ENCODE measurements at regions not wholly inside any gene's neighbourhood (a gene's known extent, or its start where the extent isn't known, plus 50 kb on each side); places are given as distances from the start of the nearest gene placed in this dataset.
"Not testable (repeated sequence)": the region's sequence is repeated elsewhere in the genome, so short reads cannot be mapped to it uniquely, and the experiment has no call there.

DNA sequence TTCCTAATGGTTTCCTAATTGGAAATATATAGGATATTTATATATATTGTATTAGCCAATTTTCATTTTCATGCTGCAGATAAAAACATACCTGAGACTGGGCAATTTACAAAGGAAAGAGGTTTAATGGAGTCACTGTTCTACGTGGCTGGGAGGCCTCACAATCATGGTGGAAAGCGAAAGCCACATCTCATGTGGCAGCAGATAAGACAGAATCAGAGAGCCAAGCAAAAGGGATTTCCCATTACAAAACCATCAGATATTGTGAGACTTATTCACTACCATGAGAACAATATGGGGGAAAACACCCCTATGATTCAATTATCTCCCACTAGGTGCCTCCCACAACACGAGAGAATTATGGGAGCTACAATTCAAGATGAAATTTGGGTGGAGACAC lies 242.5 kb upstream of the NETO1 start:
- ChIA-PET POLR2A (ENCODE audit: low non-redundant PET) (no interaction called here), CTCF (no interaction called here)
- DNase-seq (ENCODE audit: low spot score): no peak
- TF ChIP-seq, protein P1, sequence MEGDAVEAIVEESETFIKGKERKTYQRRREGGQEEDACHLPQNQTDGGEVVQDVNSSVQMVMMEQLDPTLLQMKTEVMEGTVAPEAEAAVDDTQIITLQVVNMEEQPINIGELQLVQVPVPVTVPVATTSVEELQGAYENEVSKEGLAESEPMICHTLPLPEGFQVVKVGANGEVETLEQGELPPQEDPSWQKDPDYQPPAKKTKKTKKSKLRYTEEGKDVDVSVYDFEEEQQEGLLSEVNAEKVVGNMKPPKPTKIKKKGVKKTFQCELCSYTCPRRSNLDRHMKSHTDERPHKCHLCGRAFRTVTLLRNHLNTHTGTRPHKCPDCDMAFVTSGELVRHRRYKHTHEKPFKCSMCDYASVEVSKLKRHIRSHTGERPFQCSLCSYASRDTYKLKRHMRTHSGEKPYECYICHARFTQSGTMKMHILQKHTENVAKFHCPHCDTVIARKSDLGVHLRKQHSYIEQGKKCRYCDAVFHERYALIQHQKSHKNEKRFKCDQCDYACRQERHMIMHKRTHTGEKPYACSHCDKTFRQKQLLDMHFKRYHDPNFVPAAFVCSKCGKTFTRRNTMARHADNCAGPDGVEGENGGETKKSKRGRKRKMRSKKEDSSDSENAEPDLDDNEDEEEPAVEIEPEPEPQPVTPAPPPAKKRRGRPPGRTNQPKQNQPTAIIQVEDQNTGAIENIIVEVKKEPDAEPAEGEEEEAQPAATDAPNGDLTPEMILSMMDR (conservative IDR thresholded peaks at IDR 0.05; ENCODE audit: low read depth): no peak
- H3K27ac ChIP-seq: no peak overlapping the region

DNA sequence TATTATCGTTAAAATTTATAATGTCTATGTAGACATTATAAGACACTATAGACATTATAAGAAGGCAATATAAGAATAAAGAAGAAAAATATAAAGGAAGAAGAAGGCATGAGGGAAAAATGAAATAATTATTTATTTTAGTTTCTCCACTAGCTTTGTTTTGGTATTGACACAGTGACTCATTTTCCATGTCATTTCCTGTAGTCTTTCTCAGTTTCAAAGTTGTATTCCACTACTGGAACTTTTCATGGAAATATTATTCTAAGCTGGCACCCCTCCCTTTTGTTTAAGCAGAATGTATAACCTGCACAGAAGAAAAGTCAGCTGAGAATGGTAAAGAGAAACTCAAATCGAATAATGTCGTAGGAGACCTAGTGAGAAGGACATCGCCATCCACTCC lies 234.2 kb upstream of the NETO1 start:
- TF ChIP-seq, protein P1 (conservative IDR thresholded peaks at IDR 0.05; ENCODE audit: low read depth): no peak
- CTCF ChIA-PET: no interaction called here
- POLR2A ChIA-PET (ENCODE audit: low non-redundant PET): no interaction called here
- H3K27ac ChIP-seq: no peak overlapping the region
- DNase-seq (ENCODE audit: low spot score): peak; percentile 2

DNA sequence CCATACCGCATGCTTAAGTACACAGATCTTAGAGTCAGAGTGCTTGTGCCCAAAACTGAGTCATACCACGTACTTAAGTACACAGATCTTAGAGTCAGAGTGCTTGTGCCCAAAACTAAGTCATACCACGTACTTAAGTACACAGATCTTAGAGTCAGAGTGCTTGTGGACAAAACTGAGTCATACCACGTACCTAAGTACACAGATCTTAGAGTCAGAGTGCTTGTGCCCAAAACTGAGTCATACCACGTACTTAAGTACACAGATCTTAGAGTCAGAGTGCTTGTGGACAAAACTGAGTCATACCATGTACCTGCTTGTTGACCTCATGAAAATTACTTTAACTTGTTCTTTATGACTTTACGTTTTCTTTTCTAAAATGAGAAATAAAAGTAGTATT lies 233.7 kb upstream of the NETO1 start:
- H3K27ac ChIP-seq; DNase-seq (ENCODE audit: low spot score); CTCF ChIA-PET; POLR2A ChIA-PET (ENCODE audit: low non-redundant PET): not testable (repeated sequence)

DNA sequence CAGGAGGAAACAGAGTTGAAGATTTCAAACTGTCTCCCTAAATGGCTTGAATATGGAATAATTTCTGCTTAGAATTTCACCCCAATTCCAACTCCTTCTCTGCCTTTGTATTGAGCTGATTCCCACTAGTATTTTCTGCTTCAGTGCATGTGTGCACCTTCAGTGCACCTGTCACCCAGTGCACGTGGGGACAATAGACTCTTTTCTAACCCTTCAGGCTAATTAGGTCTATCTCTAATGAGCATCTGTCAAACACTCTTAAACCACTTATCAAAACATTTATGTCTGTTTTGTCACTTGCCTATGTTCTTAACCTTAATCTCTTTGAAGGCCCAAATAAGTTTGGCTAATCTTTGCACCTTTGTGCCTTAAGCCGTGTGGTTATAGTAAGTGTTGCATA lies 232.0 kb upstream of the NETO1 start:
- DNase-seq (ENCODE audit: low spot score): no peak
- no peak overlapping the region for H3K27ac ChIP-seq
- ChIA-PET CTCF (no interaction called here), POLR2A (ENCODE audit: low non-redundant PET) (no interaction called here)
- TF ChIP-seq, protein P1 (conservative IDR thresholded peaks at IDR 0.05; ENCODE audit: low read depth): no peak

DNA sequence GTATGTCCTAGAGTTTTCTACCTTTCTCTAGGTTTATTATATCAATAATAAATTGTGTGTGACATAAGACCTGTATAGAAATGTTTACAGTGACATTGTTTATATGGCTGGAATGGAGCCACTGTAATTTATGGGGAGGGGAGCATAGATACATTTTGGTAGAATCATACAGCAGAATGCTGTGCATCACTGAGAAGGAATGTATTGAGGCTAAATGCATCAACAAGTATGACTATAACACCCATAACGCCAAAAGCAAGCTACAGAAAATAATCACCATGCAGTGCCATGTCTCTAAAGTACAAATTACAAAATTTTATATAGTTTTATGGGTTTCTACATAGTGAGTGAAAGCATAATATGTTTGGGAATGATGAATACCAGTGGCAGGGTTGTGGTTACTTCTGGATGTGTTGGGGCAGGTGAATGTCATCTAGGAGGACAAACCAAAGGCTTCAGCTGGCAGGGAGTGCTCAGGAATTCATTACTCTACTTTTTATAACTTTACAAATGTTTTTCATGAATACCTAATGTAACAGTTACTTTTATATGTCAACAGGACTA lies 226.0 kb upstream of the NETO1 start:
- DNase-seq (ENCODE audit: low spot score): no peak
- ChIA-PET POLR2A (ENCODE audit: low non-redundant PET) (no interaction called here), CTCF (no interaction called here)
- no peak overlapping the region for H3K27ac ChIP-seq
- TF ChIP-seq, protein P1 (conservative IDR thresholded peaks at IDR 0.05; ENCODE audit: low read depth): no peak

DNA sequence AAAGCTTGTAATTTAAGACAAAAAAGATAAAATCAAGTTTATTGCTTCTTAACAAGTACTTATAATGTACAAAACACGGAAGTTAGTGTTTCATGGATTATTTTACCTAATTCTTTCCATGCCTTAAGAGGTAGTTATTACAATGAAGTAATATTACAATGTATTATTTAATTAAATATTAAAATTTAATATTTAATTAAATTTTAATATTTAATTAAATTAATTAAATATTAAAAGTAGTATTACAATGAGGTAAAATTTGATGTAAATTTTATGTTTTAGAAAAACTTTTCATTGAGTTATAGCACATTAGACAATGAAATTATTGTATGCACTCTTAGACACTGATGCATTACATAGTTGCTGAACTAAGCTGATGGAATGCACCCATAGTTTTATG lies 220.7 kb upstream of the NETO1 start:
- no peak overlapping the region for H3K27ac ChIP-seq
- ChIA-PET CTCF (no interaction called here), POLR2A (ENCODE audit: low non-redundant PET) (no interaction called here)
- DNase-seq (ENCODE audit: low spot score): no peak
- TF ChIP-seq, protein P1 (conservative IDR thresholded peaks at IDR 0.05; ENCODE audit: low read depth): no peak

DNA sequence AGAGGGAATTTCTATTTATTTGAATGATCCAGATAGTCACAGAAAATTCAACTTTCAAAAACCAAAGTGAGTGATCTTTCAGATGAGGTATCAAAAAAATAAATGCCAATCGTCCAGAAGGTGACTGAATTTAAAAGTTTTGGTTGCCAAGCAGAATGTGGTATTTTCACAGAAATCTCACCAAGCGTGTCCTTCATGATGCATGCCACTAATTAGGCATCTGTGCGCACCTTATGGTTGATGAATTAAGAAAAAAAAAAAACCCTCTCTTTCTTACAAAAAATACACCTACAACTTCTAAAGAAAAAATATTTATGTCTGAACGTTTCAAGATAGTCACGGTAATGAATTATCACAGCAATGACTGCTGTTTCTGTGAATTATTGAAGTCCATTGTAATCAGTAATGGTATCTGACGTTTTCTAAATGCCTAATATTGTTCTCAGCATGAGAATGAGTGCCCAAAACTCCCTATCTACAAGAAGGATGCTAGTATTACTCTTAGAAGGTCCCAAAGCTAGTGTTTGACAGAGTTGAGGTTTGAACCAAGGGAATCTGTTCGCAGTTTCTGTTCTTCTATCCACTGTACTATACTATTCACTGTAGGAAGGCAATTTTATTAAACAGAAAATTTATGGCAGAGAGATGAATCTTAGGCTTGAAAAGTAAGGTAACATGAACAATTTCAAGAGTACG lies 219.6 kb upstream of the NETO1 start:
- DNase-seq (ENCODE audit: low spot score): no peak
- CTCF ChIA-PET: no interaction called here
- H3K27ac ChIP-seq: no peak overlapping the region
- TF ChIP-seq, protein P1 (conservative IDR thresholded peaks at IDR 0.05; ENCODE audit: low read depth): no peak
- POLR2A ChIA-PET (ENCODE audit: low non-redundant PET): no interaction called here

All from RWPE1 (cell line).